Left lung (tissue), 4 donors: ENCODE measurements at regions not wholly inside any gene's neighbourhood (a gene's known extent, or its start where the extent isn't known, plus 50 kb on each side); places are given as distances from the start of the nearest gene placed in this dataset.

Experiments used
- ATAC-seq: fragments of 200-7000 bp; cut with Tn5 transposase; one replicate; pipeline ENCODE4 v1.9.1; 2020; ENCODE audit warnings: moderate library complexity
- DNase-seq, 4 donors: peaks; one replicate each; pipeline ENCODE4 v3.0.0-alpha.2; 2013 to 2020
- H3K27ac ChIP-seq, 2 donors: fragments of 200-600 bp; sonication (generic) in 1 of 2; one replicate each; pipeline versions ENCODE4 v1.5.0 to v1.8.0; 2020 to 2021
- H3K27me3 ChIP-seq, 2 donors: fragments of 200-600 bp; sonication (generic) in 1 of 2; one replicate each; pipeline versions ENCODE4 v1.5.0 to v1.8.0; 2020 to 2021
- H3K36me3 ChIP-seq, 2 donors: fragments of 200-600 bp; sonication (generic) in 1 of 2; one replicate each; pipeline versions ENCODE4 v1.5.0 to v1.8.0; 2020 to 2021
- H3K4me1 ChIP-seq, 2 donors: fragments of 200-600 bp; one replicate each; pipeline ENCODE4 v1.8.0; 2021
- H3K4me3 ChIP-seq, 2 donors: fragments of 200-600 bp; sonication (generic) in 1 of 2; one replicate each; pipeline versions ENCODE4 v1.5.0 to v1.8.0; 2020 to 2021; ENCODE audit warnings: mild to moderate bottlenecking in 1 of 2
- H3K9me3 ChIP-seq, 2 donors: fragments of 200-600 bp; sonication (generic) in 1 of 2; one replicate each; pipeline versions ENCODE4 v1.5.0 to v1.8.0; 2020 to 2021
- intact Hi-C, 2 donors: fragments of 100-400 bp; cut with DNase I; formaldehyde crosslinking; loops; one replicate each; pipeline versions ENCODE4 v1.11.2 to v1.14.2; 2022
- TF ChIP-seq, protein P1 (sequence below), 2 donors: fragments of 200-600 bp; sonication (generic) in 1 of 2; IDR thresholded peaks; one replicate each; pipeline versions ENCODE4 v1.5.0 to v1.8.0; 2021; ENCODE audit warnings: antibody characterized with exemption in 2 of 2
- donor health status: DM: no; HTN: yes; CAD: no.
- donor health status: DM: no; HTN: no; CAD: no.

- Histone ChIP-seq H3K4me1 (no peaks in the 10 kb centered on the region), H3K9me3 (no peaks in the 10 kb centered on the region), H3K4me3 (no peak overlapping the region), H3K36me3 (no peaks in the 10 kb centered on the region), H3K27me3 (no peaks in the 10 kb centered on the region), H3K27ac (no peak overlapping the region)
- no peak for DNase-seq
- intact Hi-C loops = no loop called here
- no peak for ATAC-seq
- TF ChIP-seq, protein P1, sequence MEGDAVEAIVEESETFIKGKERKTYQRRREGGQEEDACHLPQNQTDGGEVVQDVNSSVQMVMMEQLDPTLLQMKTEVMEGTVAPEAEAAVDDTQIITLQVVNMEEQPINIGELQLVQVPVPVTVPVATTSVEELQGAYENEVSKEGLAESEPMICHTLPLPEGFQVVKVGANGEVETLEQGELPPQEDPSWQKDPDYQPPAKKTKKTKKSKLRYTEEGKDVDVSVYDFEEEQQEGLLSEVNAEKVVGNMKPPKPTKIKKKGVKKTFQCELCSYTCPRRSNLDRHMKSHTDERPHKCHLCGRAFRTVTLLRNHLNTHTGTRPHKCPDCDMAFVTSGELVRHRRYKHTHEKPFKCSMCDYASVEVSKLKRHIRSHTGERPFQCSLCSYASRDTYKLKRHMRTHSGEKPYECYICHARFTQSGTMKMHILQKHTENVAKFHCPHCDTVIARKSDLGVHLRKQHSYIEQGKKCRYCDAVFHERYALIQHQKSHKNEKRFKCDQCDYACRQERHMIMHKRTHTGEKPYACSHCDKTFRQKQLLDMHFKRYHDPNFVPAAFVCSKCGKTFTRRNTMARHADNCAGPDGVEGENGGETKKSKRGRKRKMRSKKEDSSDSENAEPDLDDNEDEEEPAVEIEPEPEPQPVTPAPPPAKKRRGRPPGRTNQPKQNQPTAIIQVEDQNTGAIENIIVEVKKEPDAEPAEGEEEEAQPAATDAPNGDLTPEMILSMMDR (IDR thresholded peaks at IDR 0.05) = no peak
Measured at GRCh38 chr3:124157748-124158147, 165.8 kb upstream of the ROPN1 start.

- ATAC-seq (no peak), DNase-seq (no peak)
- H3K27ac ChIP-seq = no peak overlapping the region
- intact Hi-C loops = no loop called here
- TF ChIP-seq, protein P1 (IDR thresholded peaks at IDR 0.05) = no peak
- no peaks in the 10 kb centered on the region for H3K27me3 ChIP-seq
- H3K36me3 ChIP-seq = no peaks in the 10 kb centered on the region
- H3K4me3 ChIP-seq = no peak overlapping the region
- H3K4me1 ChIP-seq = no peaks in the 10 kb centered on the region
- no peaks in the 10 kb centered on the region for H3K9me3 ChIP-seq
Measured at GRCh38 chr3:124158168-124158881, 166.4 kb upstream of the ROPN1 start.

DNA sequence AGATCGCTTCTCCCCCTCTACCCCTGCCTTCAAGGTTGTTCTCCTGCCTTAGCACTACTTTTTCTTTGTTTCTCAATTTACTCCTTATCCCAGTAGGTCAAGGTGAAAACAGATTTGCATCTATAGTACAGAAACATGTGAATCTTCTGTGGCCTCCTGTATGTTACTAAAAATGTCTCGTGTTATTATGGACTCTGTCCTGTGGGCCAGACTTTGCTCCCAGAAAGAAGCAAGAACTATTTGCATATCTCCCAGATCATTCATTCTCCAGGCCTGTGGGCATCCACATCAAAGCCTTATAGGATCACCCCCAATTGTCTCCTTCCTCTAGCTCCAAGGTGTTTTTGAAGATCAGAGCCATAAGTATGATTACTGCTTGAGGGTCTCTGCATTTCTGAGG is 169.5 kb upstream of the ROPN1 start:
- ATAC-seq = no peak

DNA sequence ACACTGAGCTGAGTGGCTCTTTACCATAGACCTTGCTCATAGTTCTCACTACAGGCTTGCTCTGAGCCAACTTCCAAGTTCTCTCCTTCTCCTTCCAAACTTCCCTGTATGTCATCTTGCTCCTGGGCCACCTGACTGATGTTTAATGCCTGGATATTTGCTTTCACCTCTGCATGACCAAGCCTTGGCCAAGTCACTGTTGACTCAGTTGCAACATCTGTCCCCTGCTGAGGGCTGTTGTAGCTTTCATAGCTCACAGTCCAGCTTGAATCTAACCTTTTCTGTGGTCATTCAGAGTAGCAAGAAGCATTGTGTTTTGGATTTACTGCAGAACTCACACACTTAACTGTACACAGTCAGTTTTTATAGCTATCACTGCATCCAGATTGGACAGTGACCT is 171.8 kb upstream of the ROPN1 start:
- Histone ChIP-seq H3K4me1 (no peaks in the 10 kb centered on the region), H3K27me3 (no peaks in the 10 kb centered on the region), H3K4me3 (no peak overlapping the region), H3K9me3 (no peaks in the 10 kb centered on the region), H3K27ac (no peak overlapping the region), H3K36me3 (no peaks in the 10 kb centered on the region)
- no peak for DNase-seq
- intact Hi-C loops = no loop called here
- TF ChIP-seq, protein P1 (IDR thresholded peaks at IDR 0.05) = no peak
- ATAC-seq = no peak

More for the DNA sequence above, 169.5 kb upstream of the ROPN1 start:
- no peaks in the 10 kb centered on the region for H3K9me3 ChIP-seq
- intact Hi-C loops = no loop called here
- no peaks in the 10 kb centered on the region for H3K27me3 ChIP-seq
- no peak for DNase-seq
- no peak overlapping the region for H3K4me3 ChIP-seq
- no peaks in the 10 kb centered on the region for H3K4me1 ChIP-seq
- TF ChIP-seq, protein P1 (IDR thresholded peaks at IDR 0.05) = no peak
- no peaks in the 10 kb centered on the region for H3K36me3 ChIP-seq
- no peak overlapping the region for H3K27ac ChIP-seq

DNA sequence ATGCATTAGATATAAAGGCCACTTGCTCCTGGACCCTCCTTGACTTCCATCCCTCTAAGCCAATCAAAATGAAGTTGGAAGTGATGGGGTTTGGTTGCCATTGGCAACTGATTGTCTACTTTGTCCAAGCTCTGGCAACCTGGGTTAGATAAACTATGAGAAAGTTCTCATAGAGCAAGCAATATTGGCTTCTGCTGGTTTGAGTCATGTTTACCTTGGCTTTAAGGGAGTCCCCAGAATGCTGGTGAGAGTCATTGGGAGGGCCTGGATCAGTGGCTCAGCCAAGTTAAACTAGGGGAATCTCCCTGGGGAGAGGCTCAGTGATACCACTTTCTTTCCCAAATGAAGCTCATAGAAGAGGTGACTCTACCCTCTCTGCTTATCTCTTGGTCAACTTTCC is 176.3 kb upstream of the ROPN1 start:
- Histone ChIP-seq H3K9me3 (no peaks in the 10 kb centered on the region), H3K27me3 (no peaks in the 10 kb centered on the region), H3K4me3 (no peak overlapping the region), H3K27ac (no peak overlapping the region), H3K4me1 (no peaks in the 10 kb centered on the region), H3K36me3 (no peaks in the 10 kb centered on the region)
- TF ChIP-seq, protein P1 (IDR thresholded peaks at IDR 0.05) = no peak
- intact Hi-C loops = no loop called here
- ATAC-seq (no peak), DNase-seq (no peak)
